RPMI8226 (cell line): ENCODE measurements at regions not wholly inside any gene's neighbourhood (a gene's known extent, or its start where the extent isn't known, plus 50 kb on each side); places are given as distances from the start of the nearest gene placed in this dataset.
A peak's percentile ranks its signal among the peaks of the same experiment; 100 is the strongest.
"Not testable (repeated sequence)": the region's sequence is repeated elsewhere in the genome, so short reads cannot be mapped to it uniquely, and the experiment has no call there.

Source experiments
- DNase-seq: peaks from one replicate; pipeline ENCODE4 v3.0.0-alpha.2; 2015

- DNase-seq = peak; percentile 20
Measured at GRCh38 chr1:118563981-118564951, 379.2 kb upstream of the SPAG17 start.

GRCh38 chr1:118558933-118559332, 373.9 kb upstream of the SPAG17 start:
- DNase-seq = no peak

- DNase-seq = no peak
Measured at GRCh38 chr1:118556936-118557335, 371.9 kb upstream of the SPAG17 start.

- no peak for DNase-seq
Measured at GRCh38 chr1:118555638-118556037, 370.6 kb upstream of the SPAG17 start.

- no peak for DNase-seq
Measured at GRCh38 chr1:118535901-118536300, 350.9 kb upstream of the SPAG17 start.

GRCh38 chr1:118511922-118512321, 326.9 kb upstream of the SPAG17 start:
- not testable (repeated sequence) for DNase-seq

GRCh38 chr1:118504867-118505266, 319.8 kb upstream of the SPAG17 start:
- peak; percentile 3 for DNase-seq

- DNase-seq = no peak
Measured at GRCh38 chr1:118504221-118504644, 319.2 kb upstream of the SPAG17 start.

GRCh38 chr1:118503752-118504151, 318.7 kb upstream of the SPAG17 start:
- no peak for DNase-seq

- no peak for DNase-seq
Measured at GRCh38 chr1:118494998-118495397, 310.0 kb upstream of the SPAG17 start.

GRCh38 chr1:118488787-118489186, 303.8 kb upstream of the SPAG17 start:
- no peak for DNase-seq

- DNase-seq = no peak
Measured at GRCh38 chr1:118487932-118488331, 302.9 kb upstream of the SPAG17 start.

GRCh38 chr1:118487091-118487490, 302.1 kb upstream of the SPAG17 start:
- DNase-seq = no peak

GRCh38 chr1:118486199-118486598, 301.2 kb upstream of the SPAG17 start:
- no peak for DNase-seq

GRCh38 chr1:118485757-118486156, 300.7 kb upstream of the SPAG17 start:
- no peak for DNase-seq

GRCh38 chr1:118484893-118485292, 299.9 kb upstream of the SPAG17 start:
- DNase-seq = no peak

GRCh38 chr1:118483245-118484006, 298.4 kb upstream of the SPAG17 start:
- DNase-seq = no peak

- DNase-seq = no peak
Measured at GRCh38 chr1:118481126-118481525, 296.1 kb upstream of the SPAG17 start.

GRCh38 chr1:118479351-118479750, 294.3 kb upstream of the SPAG17 start:
- DNase-seq = no peak

GRCh38 chr1:118473825-118474224, 288.8 kb upstream of the SPAG17 start:
- DNase-seq = no peak

- DNase-seq = not testable (repeated sequence)
Measured at GRCh38 chr1:118464460-118464859, 279.4 kb upstream of the SPAG17 start.

GRCh38 chr1:118461154-118461553, 276.1 kb upstream of the SPAG17 start:
- no peak for DNase-seq

GRCh38 chr1:118459871-118460270, 274.8 kb upstream of the SPAG17 start:
- DNase-seq = no peak

- DNase-seq = not testable (repeated sequence)
Measured at GRCh38 chr1:118453856-118454255, 268.8 kb upstream of the SPAG17 start.
